SU-DHL-6 (cell line): ENCODE measurements at regions not wholly inside any gene's neighbourhood (a gene's known extent, or its start where the extent isn't known, plus 50 kb on each side); places are given as distances from the start of the nearest gene placed in this dataset.
"Not testable (repeated sequence)": the region's sequence is repeated elsewhere in the genome, so short reads cannot be mapped to it uniquely, and the experiment has no call there.

Source experiments
- H2AFZ ChIP-seq: fragments of 200-600 bp; sonication (generic); 2 replicates; pipeline ENCODE4 v1.6.1; 2014; ENCODE audit warnings: low read depth, mild to moderate bottlenecking, moderate library complexity, mixed read lengths, antibody characterized with exemption, low read length; ENCODE audit not compliant: severe bottlenecking
- H3F3A ChIP-seq: fragments of 200-600 bp; shearing (Covaris generic); 2 replicates; pipeline ENCODE4 v1.6.0; 2016; ENCODE audit warnings: antibody characterized with exemption, mild to moderate bottlenecking; ENCODE audit not compliant: insufficient read depth
- H3K27ac ChIP-seq: fragments of 200-600 bp; sonication (generic); 2 replicates; pipeline ENCODE4 v1.5.1; 2016; ENCODE audit warnings: low read depth, mild to moderate bottlenecking, low read length, moderate library complexity, mixed read lengths
- H3K27me3 ChIP-seq: fragments of 200-600 bp; sonication (generic), shearing (Covaris generic); 2 replicates; pipeline ENCODE4 v1.6.0; 2014; ENCODE audit warnings: mild to moderate bottlenecking, low read length
- H3K36me3 ChIP-seq: fragments of 200-600 bp; sonication (generic); 2 replicates; pipeline ENCODE4 v1.6.1; 2014; ENCODE audit warnings: mild to moderate bottlenecking, low read length, mixed read lengths
- H3K4me2 ChIP-seq: fragments of 300-600, 200-600 bp; shearing (Covaris generic), sonication (generic); 2 replicates; pipeline ENCODE4 v1.6.0; 2014; ENCODE audit warnings: low read length, low read depth, mild to moderate bottlenecking; ENCODE audit not compliant: poor library complexity, severe bottlenecking
- H3K4me3 ChIP-seq: fragments of 200-600 bp; sonication (generic); 2 replicates; pipeline ENCODE4 v1.5.1; 2014; ENCODE audit warnings: antibody characterized with exemption, low read length, mild to moderate bottlenecking, mixed read lengths; ENCODE audit not compliant: insufficient read depth, poor library complexity, severe bottlenecking
- H3K79me2 ChIP-seq: fragments of 200-600 bp; sonication (generic); 2 replicates; pipeline ENCODE4 v1.6.1; 2014; ENCODE audit warnings: mild to moderate bottlenecking, low read length, moderate library complexity; ENCODE audit not compliant: insufficient read depth
- H3K9ac ChIP-seq: fragments of 200-600 bp; sonication (generic); 2 replicates; pipeline ENCODE4 v1.7.0; 2014; ENCODE audit warnings: mild to moderate bottlenecking, low read length
- H3K9me2 ChIP-seq: fragments of 200-600 bp; sonication (generic); replicated peaks from 2 replicates; pipeline ENCODE4 v1.6.1; 2014; ENCODE audit warnings: low read length; ENCODE audit not compliant: insufficient read depth
- H3K9me3 ChIP-seq: fragments of 200-600 bp; sonication (generic); 2 replicates; pipeline ENCODE4 v1.6.1; 2014; ENCODE audit warnings: low read length, mixed read lengths; ENCODE audit not compliant: insufficient read depth
- H4K20me1 ChIP-seq: fragments of 200-600 bp; sonication (generic); 2 replicates; pipeline ENCODE4 v1.6.1; 2014; ENCODE audit warnings: low read depth, mild to moderate bottlenecking, antibody characterized with exemption, low read length, moderate library complexity, mixed read lengths
- CTCF ChIP-seq: fragments of 200-600 bp; sonication (generic); IDR thresholded peaks from one replicate; pipeline ENCODE4 v1.5.1; 2017; ENCODE audit warnings: antibody characterized with exemption, mild to moderate bottlenecking, low read length, moderate library complexity; ENCODE audit not compliant: insufficient read depth, poor library complexity, severe bottlenecking
- EZH2phosphoT487 ChIP-seq: fragments of 200-600 bp; sonication (generic), shearing (Covaris generic); conservative IDR thresholded peaks from 2 replicates; pipeline ENCODE4 v1.6.1; 2018; ENCODE audit warnings: mild to moderate bottlenecking, antibody characterized with exemption, low read length, moderate library complexity, mixed read lengths

DNA sequence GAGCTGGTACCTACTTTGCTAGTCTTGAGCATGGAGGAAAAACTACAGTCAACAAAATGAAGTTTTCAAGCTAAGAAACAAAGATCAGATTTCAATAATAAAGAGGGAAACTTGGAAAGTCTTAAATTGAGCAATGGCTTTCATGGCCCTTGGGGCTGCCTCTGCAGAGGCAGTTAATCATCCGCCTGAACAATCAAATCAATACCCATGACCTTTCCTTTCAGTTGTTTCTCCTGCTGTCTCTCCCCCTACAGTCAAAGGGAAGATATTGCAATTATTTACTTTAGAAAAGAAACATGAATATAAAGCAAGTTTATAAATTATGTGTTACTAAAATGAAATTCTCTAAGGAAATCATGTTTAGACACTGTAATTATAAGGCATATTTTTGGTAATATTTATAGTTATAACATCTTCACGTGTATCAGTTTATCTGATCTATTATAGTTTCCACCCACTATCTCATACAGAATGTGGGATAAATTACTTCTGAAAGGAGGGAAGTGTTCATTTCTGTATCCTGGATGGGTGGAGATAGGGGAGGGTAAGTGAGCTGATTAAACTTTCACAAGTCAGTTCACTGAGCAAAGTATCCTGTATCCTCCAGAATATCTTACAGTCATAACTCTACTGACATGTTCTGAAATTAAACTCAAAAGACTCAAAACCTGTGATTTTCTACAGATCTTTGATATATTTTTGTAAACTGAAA, 72.4 kb upstream of the TSC22D1 start:
- Histone ChIP-seq H3K4me3 (no peak overlapping the region), H3K79me2 (no peaks in the 10 kb centered on the region), H4K20me1 (no peaks in the 10 kb centered on the region), H3K9ac (no peak overlapping the region), H3F3A (no peaks in the 10 kb centered on the region), H2AFZ (no peak overlapping the region), H3K9me3 (no peaks in the 10 kb centered on the region), H3K36me3 (no peaks in the 10 kb centered on the region), H3K27me3 (no peaks in the 10 kb centered on the region), H3K9me2 (no peaks in the 10 kb centered on the region), H3K27ac (no peak overlapping the region), H3K4me2 (no peak overlapping the region)
- TF ChIP-seq CTCF (no peak), EZH2phosphoT487 (no peak)

DNA sequence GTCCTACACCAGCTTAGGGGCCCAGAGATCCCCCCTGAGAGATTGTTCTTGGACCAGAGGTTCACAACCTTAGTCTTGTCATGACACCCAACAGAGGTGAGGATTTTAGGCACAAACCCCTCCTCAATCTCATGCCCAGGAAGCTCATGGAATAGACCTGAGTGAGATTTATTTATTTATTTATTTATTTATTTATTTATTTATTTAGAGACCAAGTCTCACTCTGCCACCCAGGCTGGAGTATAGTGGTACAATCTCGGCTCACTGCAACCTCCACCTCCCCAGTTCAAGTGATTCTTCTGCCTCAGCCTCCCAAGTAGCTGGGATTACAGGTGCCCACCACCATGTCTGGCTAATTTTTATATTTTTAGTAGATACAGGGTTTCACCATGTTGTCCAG, 71.4 kb upstream of the TSC22D1 start:
- H3K27me3 ChIP-seq, H3F3A ChIP-seq, H2AFZ ChIP-seq, H4K20me1 ChIP-seq, H3K9me2 ChIP-seq, H3K36me3 ChIP-seq, H3K79me2 ChIP-seq, H3K9ac ChIP-seq, H3K4me2 ChIP-seq, H3K9me3 ChIP-seq, H3K27ac ChIP-seq, H3K4me3 ChIP-seq: not testable (repeated sequence)

DNA sequence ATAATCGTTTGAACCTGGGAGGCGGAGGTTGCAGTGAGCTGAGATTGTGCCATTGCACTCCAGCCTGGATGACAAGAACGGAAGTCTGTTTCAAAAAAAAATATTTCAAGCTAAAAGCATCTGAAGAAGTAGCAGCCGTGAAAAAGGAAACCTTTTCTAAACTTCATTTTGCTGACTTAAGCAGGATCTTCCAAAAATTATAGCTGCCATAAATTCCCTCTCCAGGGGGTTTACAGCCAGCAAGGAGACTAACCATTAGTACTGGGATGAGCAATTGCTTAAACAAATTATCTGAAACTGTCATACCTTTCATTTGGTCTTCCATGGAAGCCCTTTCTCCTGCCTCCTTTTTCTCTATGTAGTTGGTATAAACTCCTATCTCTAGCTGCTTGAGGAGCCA, 69.9 kb upstream of the TSC22D1 start:
- TF ChIP-seq CTCF, result no peak
- TF ChIP-seq EZH2phosphoT487, result no peak
- Histone ChIP-seq H3K79me2 (no peaks in the 10 kb centered on the region), H3K27ac (no peak overlapping the region)

DNA sequence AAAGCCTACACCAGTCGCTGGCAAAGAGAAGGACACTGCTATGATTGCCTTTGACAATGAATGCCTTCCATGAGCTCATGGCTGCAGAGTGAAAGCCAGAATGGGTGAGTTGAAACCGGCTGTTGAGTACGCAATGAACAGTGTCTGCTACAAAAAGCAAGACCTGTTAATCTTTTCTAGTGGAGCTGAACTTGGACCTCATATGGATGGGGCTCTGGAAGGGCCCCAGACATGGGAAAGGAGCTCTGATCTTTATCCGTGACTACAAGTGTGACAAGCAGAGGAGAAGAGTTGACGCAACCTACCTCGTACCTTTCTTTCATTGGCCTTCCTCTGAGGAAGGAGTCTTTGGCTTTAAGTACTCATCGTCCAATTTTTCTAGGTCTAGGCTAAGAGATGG, 67.1 kb upstream of the TSC22D1 start:
- no peak overlapping the region for H3K27ac ChIP-seq
- H3K4me2 ChIP-seq, result no peak overlapping the region
- no peaks in the 10 kb centered on the region for H3K9me3 ChIP-seq
- H4K20me1 ChIP-seq, result no peaks in the 10 kb centered on the region
- TF ChIP-seq EZH2phosphoT487 (no peak), CTCF (no peak)
- no peak overlapping the region for H3K9ac ChIP-seq
- no peaks in the 10 kb centered on the region for H3K36me3 ChIP-seq
- no peaks in the 10 kb centered on the region for H3F3A ChIP-seq
- no peak overlapping the region for H2AFZ ChIP-seq
- no peaks in the 10 kb centered on the region for H3K79me2 ChIP-seq
- no peaks in the 10 kb centered on the region for H3K9me2 ChIP-seq
- H3K4me3 ChIP-seq, result no peak overlapping the region
- H3K27me3 ChIP-seq, result no peaks in the 10 kb centered on the region

More for the DNA sequence above, 69.9 kb upstream of the TSC22D1 start:
- Histone ChIP-seq H4K20me1 (no peaks in the 10 kb centered on the region), H3F3A (no peaks in the 10 kb centered on the region), H3K4me3 (no peak overlapping the region), H3K4me2 (no peak overlapping the region), H3K36me3 (no peaks in the 10 kb centered on the region), H3K9ac (no peak overlapping the region), H3K9me3 (no peaks in the 10 kb centered on the region), H2AFZ (no peak overlapping the region), H3K9me2 (no peaks in the 10 kb centered on the region), H3K27me3 (no peaks in the 10 kb centered on the region)
